GM06990 (cell line): ENCODE measurements at regions not wholly inside any gene's neighbourhood (a gene's known extent, or its start where the extent isn't known, plus 50 kb on each side); places are given as distances from the start of the nearest gene placed in this dataset.
"Not testable (repeated sequence)": the region's sequence is repeated elsewhere in the genome, so short reads cannot be mapped to it uniquely, and the experiment has no call there.

ENCODE experiments used
- DNase-seq: peaks from one replicate; pipeline ENCODE4 v3.0.0-alpha.2; 2011; ENCODE audit not compliant: insufficient read length; ENCODE audit errors: extremely low read depth
- H3K27me3 ChIP-seq: replicated peaks from 2 replicates; pipeline ENCODE4 v1.6.0; 2011; ENCODE audit warnings: low read length; ENCODE audit not compliant: control insufficient read depth, insufficient read depth
- H3K36me3 ChIP-seq: 2 replicates; pipeline ENCODE4 v1.5.1; 2011; ENCODE audit warnings: low read length; ENCODE audit not compliant: control insufficient read depth, insufficient read depth
- H3K4me3 ChIP-seq: replicated peaks from 2 replicates; pipeline ENCODE4 v1.5.1; 2011; ENCODE audit warnings: low read depth, mild to moderate bottlenecking, control low read depth, low read length
- CTCF ChIP-seq: IDR thresholded peaks from 2 replicates; pipeline ENCODE4 v1.5.1; 2011; ENCODE audit warnings: low read length, control low read depth, mild to moderate bottlenecking, inconsistent platforms; ENCODE audit not compliant: insufficient read depth, poor library complexity, severe bottlenecking

- no peaks in the 10 kb centered on the region for H3K36me3 ChIP-seq
- TF ChIP-seq CTCF: no peak
- H3K4me3 ChIP-seq: no peak overlapping the region
- no peaks in the 10 kb centered on the region for H3K27me3 ChIP-seq
- no peak for DNase-seq
Measured at GRCh38 chrX:85808217-85808616, 239.1 kb downstream of the CHM start.

- not testable (repeated sequence) for DNase-seq, H3K36me3 ChIP-seq, H3K4me3 ChIP-seq, H3K27me3 ChIP-seq
Measured at GRCh38 chrX:85772391-85772790, 275.0 kb downstream of the CHM start.

GRCh38 chrX:85765651-85766050 is 281.7 kb downstream of the CHM start:
- Histone ChIP-seq H3K36me3 (no peaks in the 10 kb centered on the region), H3K4me3 (no peak overlapping the region), H3K27me3 (no peaks in the 10 kb centered on the region)
- no peak for DNase-seq
- TF ChIP-seq CTCF: no peak

GRCh38 chrX:85723025-85723424 is 324.3 kb downstream of the CHM start:
- not testable (repeated sequence) for H3K27me3 ChIP-seq, H3K4me3 ChIP-seq, DNase-seq, H3K36me3 ChIP-seq

GRCh38 chrX:85703233-85703632 is 323.8 kb upstream of the POF1B start:
- H3K36me3 ChIP-seq, H3K4me3 ChIP-seq, H3K27me3 ChIP-seq, DNase-seq: not testable (repeated sequence)

- no peak for TF ChIP-seq CTCF
- H3K4me3 ChIP-seq: no peak overlapping the region
- H3K27me3 ChIP-seq: no peaks in the 10 kb centered on the region
- H3K36me3 ChIP-seq: no peaks in the 10 kb centered on the region
- DNase-seq: no peak
Measured at GRCh38 chrX:85698921-85699320, 319.5 kb upstream of the POF1B start.

GRCh38 chrX:85685843-85686242 is 306.4 kb upstream of the POF1B start:
- TF ChIP-seq CTCF: no peak
- H3K36me3 ChIP-seq: no peaks in the 10 kb centered on the region
- no peak for DNase-seq
- no peaks in the 10 kb centered on the region for H3K27me3 ChIP-seq
- H3K4me3 ChIP-seq: no peak overlapping the region
